ENCODE measurements at regions not wholly inside any gene's neighbourhood (a gene's known extent, or its start where the extent isn't known, plus 50 kb on each side); places are given as distances from the start of the nearest gene placed in this dataset.

DNA sequence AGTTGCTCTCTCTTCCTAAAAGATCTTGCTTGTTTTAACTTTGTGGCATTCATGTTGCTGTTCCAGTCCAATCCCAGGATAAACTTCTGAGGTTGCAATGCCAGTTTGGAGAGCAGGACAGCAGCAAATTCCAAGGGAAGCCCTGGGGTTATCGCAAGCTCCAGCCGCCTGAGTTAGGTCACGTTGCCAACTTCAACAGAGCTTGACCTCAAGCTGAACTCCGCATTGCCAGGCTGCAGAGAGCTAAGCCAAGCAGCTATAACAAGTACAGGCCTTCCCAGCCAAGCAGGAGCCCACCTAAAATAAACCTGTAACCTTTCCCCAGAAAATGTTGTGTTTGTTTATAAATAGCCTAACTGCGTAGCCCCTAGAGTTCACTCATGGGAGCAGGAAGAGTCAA lies 138.9 kb upstream of the LYZL1 start:
- Mint-ChIP-seq H3K9me3 (no peaks in the 10 kb centered on the region), H3K36me3 (no peaks in the 10 kb centered on the region), H3K4me1 (no peaks in the 10 kb centered on the region), H3K27ac (no peak overlapping the region), H3K27me3 (no peaks in the 10 kb centered on the region), H3K4me3 (no peak overlapping the region)
- POLR2A ChIA-PET: no interaction called here
- ATAC-seq (ENCODE audit: low read depth): no peak
- DNase-seq: no peak

DNA sequence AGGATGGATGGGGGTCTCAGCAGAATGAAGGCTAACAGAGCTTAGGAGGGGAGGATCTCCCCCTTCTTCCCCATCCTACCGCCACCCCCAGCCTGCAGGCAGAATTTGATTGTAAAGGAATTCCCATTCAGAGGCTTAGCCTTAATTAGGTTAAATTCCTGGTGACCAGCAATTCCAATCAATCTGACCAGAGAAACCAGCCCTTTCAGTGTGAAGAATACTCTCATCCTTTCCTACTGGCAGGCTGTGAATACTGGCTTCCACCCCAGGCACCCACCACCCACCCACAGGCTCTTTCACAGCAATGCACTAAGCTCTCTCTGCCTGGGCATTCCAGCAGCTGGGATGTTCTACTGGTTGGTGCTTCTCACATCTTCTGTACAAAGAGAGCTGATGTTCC lies 137.9 kb upstream of the LYZL1 start:
- Mint-ChIP-seq H3K4me1 (no peaks in the 10 kb centered on the region), H3K36me3 (no peaks in the 10 kb centered on the region), H3K27ac (no peak overlapping the region), H3K9me3 (no peaks in the 10 kb centered on the region), H3K4me3 (no peak overlapping the region), H3K27me3 (no peaks in the 10 kb centered on the region)
- POLR2A ChIA-PET: no interaction called here
- DNase-seq: no peak
- no peak for ATAC-seq (ENCODE audit: low read depth)

DNA sequence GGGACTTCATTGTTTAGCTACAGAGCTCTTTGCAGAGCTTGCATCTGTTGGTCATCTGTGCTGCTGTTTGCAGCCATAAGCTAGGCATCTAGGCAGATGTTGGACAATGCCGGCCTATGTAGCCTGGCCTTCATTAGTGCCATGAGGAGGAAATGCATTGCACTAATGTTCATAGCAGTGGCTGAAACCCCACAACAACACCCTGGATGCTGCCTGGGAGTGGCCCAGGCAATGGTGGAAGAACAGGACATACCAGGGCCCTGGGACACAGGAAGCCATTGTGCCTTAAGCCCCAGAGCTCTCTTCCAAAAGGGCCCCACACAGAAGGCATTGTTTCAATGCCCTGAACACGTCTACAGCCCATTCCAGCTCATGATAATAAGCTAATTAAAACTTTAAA lies 131.5 kb upstream of the LYZL1 start:
- ATAC-seq (ENCODE audit: low read depth): no peak
- DNase-seq: no peak
- no peak overlapping the region for H3K27ac Mint-ChIP-seq
- POLR2A ChIA-PET: no interaction called here
- no peak overlapping the region for H3K4me3 Mint-ChIP-seq
- H3K27me3 Mint-ChIP-seq: no peaks in the 10 kb centered on the region
- no peaks in the 10 kb centered on the region for H3K9me3 Mint-ChIP-seq
- H3K4me1 Mint-ChIP-seq: no peaks in the 10 kb centered on the region
- H3K36me3 Mint-ChIP-seq: no peaks in the 10 kb centered on the region

DNA sequence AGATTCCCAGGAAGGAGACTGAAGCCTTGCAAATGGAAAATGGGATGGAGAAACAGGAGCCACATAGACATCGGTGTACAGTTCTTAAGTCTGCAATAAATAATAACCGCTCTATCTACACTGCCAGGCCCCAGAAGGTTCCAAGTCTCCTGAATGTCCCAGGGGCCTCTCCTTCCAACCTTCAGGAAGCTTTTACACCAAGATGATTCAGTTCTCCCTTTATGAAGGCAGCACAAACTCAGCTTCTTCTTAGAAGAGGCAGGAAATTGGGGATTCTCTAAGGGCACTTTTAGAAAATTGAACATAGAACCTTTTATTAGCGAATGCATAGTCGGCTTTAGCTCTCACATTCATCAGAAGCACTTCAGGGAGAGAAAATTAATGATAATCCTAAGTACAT lies 130.8 kb upstream of the LYZL1 start:
- H3K4me3 Mint-ChIP-seq: no peak overlapping the region
- no peaks in the 10 kb centered on the region for H3K36me3 Mint-ChIP-seq
- ATAC-seq (ENCODE audit: low read depth): no peak
- H3K9me3 Mint-ChIP-seq: no peaks in the 10 kb centered on the region
- DNase-seq: no peak
- H3K27me3 Mint-ChIP-seq: no peaks in the 10 kb centered on the region
- H3K4me1 Mint-ChIP-seq: no peaks in the 10 kb centered on the region
- no peak overlapping the region for H3K27ac Mint-ChIP-seq
- POLR2A ChIA-PET: no interaction called here

DNA sequence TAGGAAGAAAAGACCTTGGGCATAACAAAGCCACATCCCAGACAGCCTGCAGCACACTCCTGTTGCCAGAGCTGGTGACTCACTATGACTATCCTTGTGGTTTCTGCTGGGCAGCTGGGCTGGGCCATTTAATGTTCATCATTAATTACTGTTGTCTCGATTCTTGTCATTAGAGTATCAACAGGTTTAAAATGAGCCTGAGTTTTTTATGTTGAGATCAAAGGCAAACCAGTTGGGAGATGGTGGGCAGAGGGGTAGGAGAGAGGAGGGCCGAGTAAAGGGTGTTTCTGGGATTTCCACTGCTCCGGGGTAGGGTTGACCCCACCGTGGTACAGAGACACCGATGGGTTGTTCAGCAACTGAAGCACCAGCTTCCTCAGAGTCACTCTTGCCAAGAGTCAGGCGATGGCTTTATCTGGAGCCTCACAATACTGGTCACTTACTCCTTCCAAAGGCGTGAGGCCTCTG lies 128.7 kb upstream of the LYZL1 start:
- no peak for ATAC-seq (ENCODE audit: low read depth)
- DNase-seq: no peak
- Mint-ChIP-seq H3K27me3 (no peaks in the 10 kb centered on the region), H3K4me1 (no peaks in the 10 kb centered on the region), H3K4me3 (no peak overlapping the region), H3K9me3 (no peaks in the 10 kb centered on the region), H3K27ac (no peak overlapping the region), H3K36me3 (no peaks in the 10 kb centered on the region)
- POLR2A ChIA-PET: no interaction called here

DNA sequence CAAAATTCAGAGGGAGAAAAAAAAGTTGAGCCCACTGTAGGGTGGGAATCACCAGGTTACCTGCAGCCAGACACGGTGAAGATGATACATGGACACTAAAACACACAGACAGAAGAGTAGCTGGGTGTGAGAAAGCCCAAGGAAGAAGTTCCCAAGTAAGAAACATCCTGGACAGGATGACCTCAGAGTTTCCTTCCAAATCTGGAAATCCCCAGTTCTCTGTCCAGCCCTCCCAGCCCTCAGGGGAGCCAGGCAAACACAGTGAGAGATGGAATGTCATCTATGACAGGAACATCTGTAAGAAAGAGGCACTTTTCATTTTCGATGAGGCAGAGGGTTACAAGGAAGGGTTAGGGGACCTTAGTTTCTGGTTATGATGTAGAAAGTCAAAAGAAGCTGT lies 125.1 kb upstream of the LYZL1 start:
- H3K27ac Mint-ChIP-seq: no peak overlapping the region
- no peaks in the 10 kb centered on the region for H3K4me1 Mint-ChIP-seq
- POLR2A ChIA-PET: no interaction called here
- H3K36me3 Mint-ChIP-seq: no peaks in the 10 kb centered on the region
- no peaks in the 10 kb centered on the region for H3K9me3 Mint-ChIP-seq
- H3K27me3 Mint-ChIP-seq: peaks cover 3% of the 10 kb centered on the region
- no peak overlapping the region for H3K4me3 Mint-ChIP-seq
- no peak for ATAC-seq (ENCODE audit: low read depth)
- DNase-seq: no peak

DNA sequence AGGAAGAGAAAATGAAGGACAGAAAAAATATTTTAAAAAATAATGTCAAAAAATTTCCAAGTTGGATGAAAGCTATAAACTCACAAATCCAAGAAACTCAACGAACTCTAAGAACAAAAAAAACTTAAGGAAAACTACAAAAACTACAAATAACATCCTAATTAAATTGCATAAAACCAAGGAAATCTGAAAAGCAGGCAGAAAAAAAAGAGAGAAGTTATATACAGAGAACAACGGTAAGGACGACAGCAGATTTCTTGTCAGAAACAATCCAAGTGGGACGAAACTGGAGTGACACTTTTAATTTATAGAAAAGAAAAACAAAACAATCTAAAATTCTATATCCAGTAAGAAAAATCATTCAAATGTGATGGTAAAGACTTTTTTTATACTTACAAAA lies 122.2 kb upstream of the LYZL1 start:
- DNase-seq (no peak), ATAC-seq (ENCODE audit: low read depth) (no peak)
- H3K27ac Mint-ChIP-seq: no peak overlapping the region
- H3K36me3 Mint-ChIP-seq: no peaks in the 10 kb centered on the region
- H3K9me3 Mint-ChIP-seq: peaks cover 7% of the 10 kb centered on the region
- peaks cover 3% of the 10 kb centered on the region for H3K27me3 Mint-ChIP-seq
- POLR2A ChIA-PET: no interaction called here
- no peak overlapping the region for H3K4me3 Mint-ChIP-seq
- H3K4me1 Mint-ChIP-seq: no peaks in the 10 kb centered on the region

DNA sequence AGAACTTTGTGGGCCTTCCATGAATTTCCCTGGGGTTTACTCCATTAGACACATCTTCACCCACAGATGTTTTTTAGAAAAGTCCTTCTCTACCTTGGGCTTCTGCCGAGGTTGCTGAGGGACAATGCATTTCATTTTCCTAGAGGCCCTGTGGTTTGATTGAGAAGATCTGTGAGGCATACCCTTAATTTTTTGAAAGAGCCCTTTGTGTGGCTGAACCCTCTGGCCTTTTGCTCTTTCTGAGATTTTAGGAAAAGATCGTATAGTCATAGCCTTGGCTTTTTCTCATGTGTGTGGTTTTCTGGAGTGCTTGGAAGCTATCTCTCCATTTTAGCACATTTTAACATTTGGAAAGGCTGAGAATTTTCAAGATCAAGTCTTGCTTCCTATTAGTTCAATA lies 119.8 kb upstream of the LYZL1 start:
- Mint-ChIP-seq H3K36me3 (no peaks in the 10 kb centered on the region), H3K4me3 (no peak overlapping the region), H3K4me1 (no peaks in the 10 kb centered on the region), H3K27ac (no peak overlapping the region), H3K27me3 (peaks cover 6% of the 10 kb centered on the region), H3K9me3 (peaks cover 8% of the 10 kb centered on the region)
- DNase-seq (no peak), ATAC-seq (ENCODE audit: low read depth) (no peak)
- POLR2A ChIA-PET: no interaction called here

DNA sequence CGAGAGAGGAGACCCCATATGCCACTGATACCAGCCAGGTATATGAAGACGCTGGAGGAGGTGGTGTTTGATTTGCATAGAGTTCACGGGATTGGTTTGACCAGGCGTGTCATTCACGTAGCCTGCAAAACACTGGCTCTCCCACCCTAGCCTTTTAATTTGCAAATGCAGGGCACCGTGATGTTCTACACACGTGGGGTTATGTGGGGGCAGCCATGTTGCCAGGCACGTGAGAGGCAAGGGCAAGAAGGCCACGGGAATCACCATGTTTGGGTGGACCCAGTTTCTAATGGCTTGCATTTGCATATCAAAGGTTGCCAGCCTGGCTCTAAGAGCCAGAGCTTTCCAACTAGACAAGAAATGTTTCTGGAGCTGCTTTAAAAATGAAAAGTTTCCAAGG lies 117.2 kb upstream of the LYZL1 start:
- ATAC-seq (ENCODE audit: low read depth): no peak

DNA sequence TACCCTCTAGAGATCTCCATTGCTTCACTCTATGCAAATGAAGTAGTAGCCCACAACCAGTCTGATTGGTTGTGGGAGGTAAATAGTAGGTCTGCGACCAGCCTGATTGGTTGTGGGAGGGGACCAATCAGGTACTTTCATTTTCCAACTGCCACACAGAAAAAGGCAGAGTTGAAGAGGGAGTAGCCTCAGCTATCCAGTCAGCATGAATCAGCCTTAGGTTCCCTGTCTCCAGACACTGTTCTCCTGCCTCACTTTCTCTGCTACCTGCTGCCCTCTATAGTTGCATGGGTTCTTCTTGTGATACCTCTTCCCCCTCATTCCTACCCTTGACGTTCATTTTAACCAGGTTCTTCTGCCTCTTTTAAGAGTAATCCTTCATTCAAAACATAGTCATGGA lies 114.5 kb upstream of the LYZL1 start:
- DNase-seq: no peak
- no peak overlapping the region for H3K4me3 Mint-ChIP-seq
- POLR2A ChIA-PET: no interaction called here
- H3K4me1 Mint-ChIP-seq: no peaks in the 10 kb centered on the region
- no peaks in the 10 kb centered on the region for H3K36me3 Mint-ChIP-seq
- H3K27me3 Mint-ChIP-seq: peaks cover 3% of the 10 kb centered on the region
- ATAC-seq (ENCODE audit: low read depth): no peak
- H3K27ac Mint-ChIP-seq: no peak overlapping the region
- peaks cover 8% of the 10 kb centered on the region for H3K9me3 Mint-ChIP-seq

More for the DNA sequence above, 117.2 kb upstream of the LYZL1 start:
- H3K27me3 Mint-ChIP-seq: peaks cover 3% of the 10 kb centered on the region
- no peak for DNase-seq
- H3K4me3 Mint-ChIP-seq: no peak overlapping the region
- POLR2A ChIA-PET: no interaction called here
- H3K36me3 Mint-ChIP-seq: no peaks in the 10 kb centered on the region
- H3K9me3 Mint-ChIP-seq: peaks cover 8% of the 10 kb centered on the region
- H3K4me1 Mint-ChIP-seq: no peaks in the 10 kb centered on the region
- H3K27ac Mint-ChIP-seq: no peak overlapping the region

DNA sequence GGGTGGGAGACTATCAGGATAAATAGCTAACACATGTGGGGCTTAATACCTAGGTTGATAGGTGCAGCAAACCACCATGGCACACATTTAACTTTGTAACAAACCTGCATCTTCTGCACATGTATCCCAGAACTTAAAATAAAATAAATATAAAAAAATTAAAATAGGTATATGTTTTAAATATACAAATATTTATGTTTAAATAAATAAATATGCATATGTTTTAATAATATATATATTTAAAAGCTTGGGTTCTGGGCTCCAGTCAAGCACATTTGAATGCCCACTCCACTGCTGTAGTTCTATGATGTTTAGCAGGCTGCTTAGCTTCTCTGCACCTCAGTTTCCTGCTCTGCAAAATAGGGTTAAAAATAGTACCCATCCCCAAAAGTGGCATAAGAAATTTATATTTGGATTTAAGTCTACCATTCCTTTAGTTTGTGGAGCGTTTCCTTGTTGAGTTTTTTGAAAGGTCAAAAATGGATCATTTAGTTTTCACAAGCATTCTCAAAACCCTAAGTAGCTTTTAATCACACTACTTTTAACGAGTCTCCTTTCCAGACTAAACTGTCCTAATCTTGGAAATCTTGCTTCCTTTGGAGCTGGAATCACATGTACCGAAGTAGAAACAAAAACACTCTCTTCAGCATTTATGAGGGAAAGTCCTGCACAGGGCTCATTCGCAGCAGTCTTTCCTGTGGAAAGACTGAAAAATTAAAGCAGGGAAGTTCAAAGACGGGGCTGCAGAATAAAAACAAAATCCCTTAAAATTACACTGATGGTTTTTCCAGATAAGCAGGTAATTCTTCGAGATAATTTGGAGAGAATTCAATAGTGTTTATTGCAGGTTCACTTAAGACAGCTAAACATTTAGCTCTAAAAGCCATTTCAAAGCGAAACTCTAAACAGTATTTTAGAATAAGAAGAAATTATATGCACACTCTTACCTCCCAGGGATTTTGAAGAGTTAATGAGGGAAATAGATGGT lies 111.7 kb upstream of the LYZL1 start:
- no peak for ATAC-seq (ENCODE audit: low read depth)
- POLR2A ChIA-PET: no interaction called here
- no peak for DNase-seq
- Mint-ChIP-seq H3K36me3 (no peaks in the 10 kb centered on the region), H3K27me3 (peaks cover 7% of the 10 kb centered on the region), H3K9me3 (peaks cover 1% of the 10 kb centered on the region), H3K4me3 (no peak overlapping the region), H3K27ac (no peak overlapping the region), H3K4me1 (no peaks in the 10 kb centered on the region)

DNA sequence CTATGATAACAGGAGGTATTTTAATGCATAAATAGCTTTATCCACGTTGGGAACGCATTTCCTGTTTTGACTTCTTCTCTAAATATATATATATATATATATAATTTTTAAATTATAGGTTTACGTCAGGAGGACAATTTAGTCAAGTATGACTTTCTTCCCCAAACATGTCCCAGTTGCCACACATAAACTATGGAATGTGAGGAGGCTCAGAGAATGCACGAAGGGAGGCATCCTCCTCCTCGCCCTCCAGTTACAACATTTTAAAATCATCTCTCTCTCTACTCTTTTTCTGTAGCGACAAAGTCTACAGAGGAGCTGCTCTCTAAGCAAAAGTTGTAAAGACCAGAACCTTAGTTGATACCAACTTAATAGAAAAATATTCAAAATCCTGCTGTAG lies 106.9 kb upstream of the LYZL1 start:
- Mint-ChIP-seq H3K9me3 (no peaks in the 10 kb centered on the region), H3K36me3 (no peaks in the 10 kb centered on the region), H3K27me3 (peaks cover 6% of the 10 kb centered on the region), H3K4me1 (no peaks in the 10 kb centered on the region), H3K4me3 (no peak overlapping the region), H3K27ac (no peak overlapping the region)
- no peak for DNase-seq
- POLR2A ChIA-PET: no interaction called here
- no peak for ATAC-seq (ENCODE audit: low read depth)

DNA sequence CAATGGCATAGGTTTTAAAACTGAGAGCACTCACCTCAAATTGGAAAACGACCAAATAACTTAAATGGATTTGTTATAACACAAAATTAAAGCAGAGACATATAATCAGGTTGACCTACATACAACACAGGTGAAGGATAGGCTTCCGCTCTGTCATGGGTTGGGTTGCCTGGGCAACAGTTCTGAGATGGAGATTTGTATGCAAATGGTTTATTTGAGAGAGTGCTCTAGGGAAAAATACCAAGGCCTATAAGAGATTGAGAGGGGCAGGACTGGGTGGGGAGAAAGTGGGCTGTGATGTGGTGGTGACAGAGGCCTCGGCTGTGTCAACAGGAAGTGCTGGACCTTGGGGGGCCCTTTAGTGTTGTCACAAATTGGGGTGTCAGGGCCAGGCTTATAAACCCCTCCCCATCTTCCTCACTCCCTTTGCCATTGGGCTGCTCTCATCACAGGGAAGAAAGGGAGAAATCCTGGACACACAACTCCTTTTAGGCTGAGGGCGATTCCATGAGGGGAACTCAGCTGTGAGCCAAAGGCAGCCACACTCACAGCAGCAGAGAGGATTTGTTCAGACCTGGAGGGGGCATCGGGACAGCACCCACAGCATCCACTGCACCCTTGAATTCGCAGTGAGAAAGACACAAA lies 105.4 kb upstream of the LYZL1 start:
- Mint-ChIP-seq H3K4me1 (no peaks in the 10 kb centered on the region), H3K36me3 (no peaks in the 10 kb centered on the region), H3K27ac (no peak overlapping the region), H3K4me3 (no peak overlapping the region), H3K9me3 (no peaks in the 10 kb centered on the region), H3K27me3 (peaks cover 6% of the 10 kb centered on the region)
- ATAC-seq (ENCODE audit: low read depth) (no peak), DNase-seq (no peak)
- POLR2A ChIA-PET: no interaction called here
